ENCODE measurements at regions not wholly inside any gene's neighbourhood (a gene's known extent, or its start where the extent isn't known, plus 50 kb on each side); places are given as distances from the start of the nearest gene placed in this dataset.

GRCh38 chr3:109924196-109924595 is 586.9 kb upstream of the DPPA4 start:
- Histone ChIP-seq H3K4me1 (ENCODE audit: insufficient read depth, low read length, poor library complexity, severe bottlenecking) (peaks cover 5% of the 10 kb centered on the region), H3K27me3 (replicated peaks; ENCODE audit: insufficient read depth, low read depth, low read length, poor library complexity) (no peaks in the 10 kb centered on the region), H3K36me3 (ENCODE audit: insufficient read depth, low read length, poor library complexity, severe bottlenecking) (no peaks in the 10 kb centered on the region), H3K4me3 (ENCODE audit: low read depth, low read length, poor library complexity, severe bottlenecking) (no peak overlapping the region), H3K27ac (ENCODE audit: low read depth, low read length, poor library complexity, severe bottlenecking) (no peak overlapping the region), H3K9me3 (ENCODE audit: low read depth, low read length, poor library complexity, severe bottlenecking) (no peaks in the 10 kb centered on the region)
- TF ChIP-seq EZH2 (IDR thresholded peaks at IDR 0.05; ENCODE audit: borderline replicate concordance, low read depth, low read length, poor library complexity, severe bottlenecking) (no peak), CTCF (conservative IDR thresholded peaks at IDR 0.05; ENCODE audit: low read depth, low read length) (no peak)
- no peak for DNase-seq (ENCODE audit: low spot score)
- CTCF ChIA-PET: no interaction called here
- POLR2A ChIA-PET (ENCODE audit: low non-redundant PET): no interaction called here
- intact Hi-C loops (cut with micrococcal nuclease; ENCODE audit: unreplicated experiment): no loop called here
- BruUV-seq (replicated peaks): no TSS peak

GRCh38 chr3:109926376-109926775 is 589.0 kb upstream of the DPPA4 start:
- intact Hi-C loops (cut with micrococcal nuclease; ENCODE audit: unreplicated experiment): no loop called here
- Histone ChIP-seq H3K4me3 (ENCODE audit: low read depth, low read length, poor library complexity, severe bottlenecking) (no peak overlapping the region), H3K27ac (ENCODE audit: low read depth, low read length, poor library complexity, severe bottlenecking) (no peak overlapping the region), H3K9me3 (ENCODE audit: low read depth, low read length, poor library complexity, severe bottlenecking) (no peaks in the 10 kb centered on the region), H3K27me3 (replicated peaks; ENCODE audit: insufficient read depth, low read depth, low read length, poor library complexity) (no peaks in the 10 kb centered on the region), H3K4me1 (ENCODE audit: insufficient read depth, low read length, poor library complexity, severe bottlenecking) (peaks cover 5% of the 10 kb centered on the region), H3K36me3 (ENCODE audit: insufficient read depth, low read length, poor library complexity, severe bottlenecking) (no peaks in the 10 kb centered on the region)
- no peak for TF ChIP-seq EZH2 (IDR thresholded peaks at IDR 0.05; ENCODE audit: borderline replicate concordance, low read depth, low read length, poor library complexity, severe bottlenecking)
- TF ChIP-seq CTCF (conservative IDR thresholded peaks at IDR 0.05; ENCODE audit: low read depth, low read length): no peak
- no peak for DNase-seq (ENCODE audit: low spot score)
- POLR2A ChIA-PET (ENCODE audit: low non-redundant PET): no interaction called here
- CTCF ChIA-PET: no interaction called here
- no TSS peak for BruUV-seq (replicated peaks)

- TF ChIP-seq CTCF (conservative IDR thresholded peaks at IDR 0.05; ENCODE audit: low read depth, low read length) (no peak), EZH2 (IDR thresholded peaks at IDR 0.05; ENCODE audit: borderline replicate concordance, low read depth, low read length, poor library complexity, severe bottlenecking) (no peak)
- no peaks in the 10 kb centered on the region for H3K36me3 ChIP-seq (ENCODE audit: insufficient read depth, low read length, poor library complexity, severe bottlenecking)
- ChIA-PET CTCF (no interaction called here), POLR2A (ENCODE audit: low non-redundant PET) (no interaction called here)
- intact Hi-C loops (cut with micrococcal nuclease; ENCODE audit: unreplicated experiment): no loop called here
- DNase-seq (ENCODE audit: low spot score): peak; percentile 68
- no peak overlapping the region for H3K4me3 ChIP-seq (ENCODE audit: low read depth, low read length, poor library complexity, severe bottlenecking)
- H3K27ac ChIP-seq (ENCODE audit: low read depth, low read length, poor library complexity, severe bottlenecking): no peak overlapping the region
- H3K9me3 ChIP-seq (ENCODE audit: low read depth, low read length, poor library complexity, severe bottlenecking): no peaks in the 10 kb centered on the region
- peaks cover 5% of the 10 kb centered on the region for H3K4me1 ChIP-seq (ENCODE audit: insufficient read depth, low read length, poor library complexity, severe bottlenecking)
- no TSS peak for BruUV-seq (replicated peaks)
- H3K27me3 ChIP-seq (replicated peaks; ENCODE audit: insufficient read depth, low read depth, low read length, poor library complexity): no peaks in the 10 kb centered on the region
Measured at GRCh38 chr3:109927161-109927560, 589.8 kb upstream of the DPPA4 start.

Measured in A673 (cell line).